WERI-Rb-1 (cell line): ENCODE measurements at regions not wholly inside any gene's neighbourhood (a gene's known extent, or its start where the extent isn't known, plus 50 kb on each side); places are given as distances from the start of the nearest gene placed in this dataset.

Experiments used
- DNase-seq: peaks from one replicate; pipeline ENCODE4 v3.0.0-alpha.2; 2020
- H3K27ac ChIP-seq: fragments of 250-450 bp; sonication (Bioruptor Pico); 2 replicates; pipeline ENCODE4 v1.5.1; 2020; ENCODE audit warnings: mild to moderate bottlenecking, moderate library complexity
- H3K27me3 ChIP-seq: fragments of 250-450 bp; sonication (Bioruptor Pico); 2 replicates; pipeline ENCODE4 v1.5.1; 2021; ENCODE audit warnings: mild to moderate bottlenecking, low read depth, moderate library complexity; ENCODE audit not compliant: insufficient read depth, severe bottlenecking
- H3K36me3 ChIP-seq: fragments of 250-450 bp; sonication (Bioruptor Pico); 2 replicates; pipeline ENCODE4 v1.5.1; 2020; ENCODE audit warnings: mild to moderate bottlenecking, moderate library complexity
- H3K4me3 ChIP-seq: 2 replicates; pipeline ENCODE4 v1.5.1; 2011; ENCODE audit warnings: low read depth, mild to moderate bottlenecking, control low read depth, low read length
- H3K9me3 ChIP-seq: fragments of 250-450 bp; sonication (Bioruptor Pico); 2 replicates; pipeline ENCODE4 v1.5.1; 2021; ENCODE audit warnings: mild to moderate bottlenecking, moderate library complexity; ENCODE audit not compliant: severe bottlenecking
- CTCF ChIP-seq: IDR thresholded peaks from 2 replicates; pipeline ENCODE4 v1.5.1; 2011; ENCODE audit warnings: low read depth, mild to moderate bottlenecking, control low read depth, inconsistent platforms, low read length

- H3K4me3 ChIP-seq, result no peak overlapping the region
- no peaks in the 10 kb centered on the region for H3K27me3 ChIP-seq
- H3K27ac ChIP-seq, result no peak overlapping the region
- no peak for TF ChIP-seq CTCF
- H3K9me3 ChIP-seq, result no peaks in the 10 kb centered on the region
- H3K36me3 ChIP-seq, result no peaks in the 10 kb centered on the region
- no peak for DNase-seq
Observed at GRCh38 chr19:28288572-28289264, 924.2 kb downstream of the UQCRFS1 start.

- Histone ChIP-seq H3K4me3 (no peak overlapping the region), H3K36me3 (no peaks in the 10 kb centered on the region), H3K9me3 (peaks cover 3% of the 10 kb centered on the region), H3K27me3 (peaks cover 5% of the 10 kb centered on the region), H3K27ac (no peak overlapping the region)
- DNase-seq, result no peak
- no peak for TF ChIP-seq CTCF
Observed at GRCh38 chr19:28285917-28286316, 927.0 kb downstream of the UQCRFS1 start.

- Histone ChIP-seq H3K9me3 (peaks cover 3% of the 10 kb centered on the region), H3K36me3 (no peaks in the 10 kb centered on the region), H3K27me3 (peaks cover 5% of the 10 kb centered on the region), H3K27ac (no peak overlapping the region), H3K4me3 (no peak overlapping the region)
- no peak for DNase-seq
- no peak for TF ChIP-seq CTCF
Observed at GRCh38 chr19:28285078-28285477, 927.9 kb downstream of the UQCRFS1 start.

GRCh38 chr19:28284389-28284788 lies 928.6 kb downstream of the UQCRFS1 start:
- Histone ChIP-seq H3K4me3 (no peak overlapping the region), H3K27me3 (peaks cover 5% of the 10 kb centered on the region), H3K36me3 (no peaks in the 10 kb centered on the region), H3K9me3 (peaks cover 3% of the 10 kb centered on the region), H3K27ac (no peak overlapping the region)
- DNase-seq, result no peak
- TF ChIP-seq CTCF, result no peak

- no peak overlapping the region for H3K27ac ChIP-seq
- H3K9me3 ChIP-seq, result peaks cover 3% of the 10 kb centered on the region
- H3K4me3 ChIP-seq, result no peak overlapping the region
- peaks cover 5% of the 10 kb centered on the region for H3K27me3 ChIP-seq
- no peak for TF ChIP-seq CTCF
- no peaks in the 10 kb centered on the region for H3K36me3 ChIP-seq
- DNase-seq, result no peak
Observed at GRCh38 chr19:28283592-28283991, 929.4 kb downstream of the UQCRFS1 start.

GRCh38 chr19:28281676-28282075 lies 931.3 kb downstream of the UQCRFS1 start:
- H3K27me3 ChIP-seq, result peaks cover 5% of the 10 kb centered on the region
- H3K27ac ChIP-seq, result no peak overlapping the region
- peaks cover 3% of the 10 kb centered on the region for H3K9me3 ChIP-seq
- H3K36me3 ChIP-seq, result no peaks in the 10 kb centered on the region
- TF ChIP-seq CTCF, result no peak
- no peak for DNase-seq
- no peak overlapping the region for H3K4me3 ChIP-seq
